ENCODE measurements at regions not wholly inside any gene's neighbourhood (a gene's known extent, or its start where the extent isn't known, plus 50 kb on each side); places are given as distances from the start of the nearest gene placed in this dataset.
"Not testable (repeated sequence)": the region's sequence is repeated elsewhere in the genome, so short reads cannot be mapped to it uniquely, and the experiment has no call there.

DNA sequence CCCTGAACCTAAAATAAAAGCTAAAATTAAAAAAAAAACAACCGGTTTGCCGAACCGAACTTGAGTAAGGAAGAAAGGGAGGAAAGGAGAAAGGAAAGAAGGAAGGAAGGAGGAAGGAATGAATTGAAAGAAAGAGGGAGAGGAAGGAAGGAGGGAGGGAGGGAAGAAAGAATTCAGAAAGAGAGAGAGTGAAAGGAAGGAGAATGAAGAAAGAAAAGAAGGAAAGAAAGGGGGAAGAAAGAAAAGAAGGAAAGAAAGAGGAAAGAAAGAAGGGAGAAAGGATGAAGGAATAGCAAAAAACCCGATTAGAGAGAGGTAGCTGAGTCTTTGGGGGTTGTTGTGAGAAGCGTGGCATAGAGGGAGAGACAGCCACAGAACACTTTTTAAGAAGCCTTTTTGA is 121.4 kb downstream of the FGF18 start:
- in situ Hi-C loops (cut with HindIII; ENCODE audit: low sequenced_read_pairs) = no loop called here
- DNase-seq (ENCODE audit: low spot score) = no peak

- in situ Hi-C loops (cut with HindIII; ENCODE audit: low sequenced_read_pairs) = no loop called here
- DNase-seq (ENCODE audit: low spot score) = no peak
Measured at GRCh38 chr5:171541341-171541776, 121.9 kb downstream of the FGF18 start.

- in situ Hi-C loops (cut with HindIII; ENCODE audit: low sequenced_read_pairs) = no loop called here
- no peak for DNase-seq (ENCODE audit: low spot score)
Measured at GRCh38 chr5:171542525-171543140, 123.2 kb downstream of the FGF18 start.

GRCh38 chr5:171543148-171543815 is 123.8 kb downstream of the FGF18 start:
- in situ Hi-C loops (cut with HindIII; ENCODE audit: low sequenced_read_pairs) = no loop called here
- no peak for DNase-seq (ENCODE audit: low spot score)

DNA sequence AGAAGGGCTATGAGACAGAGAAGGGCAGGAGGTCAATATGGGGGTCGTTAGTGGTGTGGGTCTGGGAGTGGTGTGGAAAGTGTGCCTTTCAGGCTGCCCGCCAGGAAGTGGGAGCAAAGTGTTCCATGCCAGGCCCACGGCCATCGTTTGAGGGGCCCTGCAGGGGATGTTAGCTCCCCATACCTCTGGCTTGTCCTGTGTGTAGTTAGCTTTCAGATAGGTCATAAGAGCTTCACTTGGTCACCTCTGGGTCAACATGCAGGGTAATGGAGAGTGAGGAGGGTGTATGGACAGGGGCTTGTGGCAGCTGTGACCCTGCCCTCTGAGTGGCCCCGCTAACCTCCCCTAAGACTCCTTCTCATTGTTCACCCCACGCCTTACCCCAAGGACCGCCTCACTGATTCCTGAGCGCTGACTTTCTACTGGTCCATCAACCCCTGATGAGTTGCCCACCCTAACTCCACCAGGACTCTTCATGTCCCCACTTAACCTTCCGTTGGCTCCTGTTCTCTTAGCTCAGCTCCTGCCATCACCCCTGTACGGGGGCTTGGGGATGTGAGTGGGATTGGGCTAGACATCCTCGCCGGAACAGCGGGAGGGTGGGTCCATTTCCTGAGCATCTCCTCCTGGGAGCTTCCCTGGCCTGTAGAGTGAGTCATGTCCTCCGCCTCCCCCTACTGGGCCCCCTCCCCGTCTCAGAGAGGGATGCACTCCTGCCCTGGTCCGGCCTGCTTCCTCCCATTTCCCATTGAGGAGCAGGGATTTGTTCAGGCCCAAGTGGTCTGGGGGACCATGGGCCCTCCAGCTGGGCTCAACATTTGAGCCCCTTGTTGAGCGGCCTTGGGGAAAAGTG is 125.7 kb downstream of the FGF18 start:
- DNase-seq (ENCODE audit: low spot score) = no peak
- in situ Hi-C loops (cut with HindIII; ENCODE audit: low sequenced_read_pairs) = no loop called here

DNA sequence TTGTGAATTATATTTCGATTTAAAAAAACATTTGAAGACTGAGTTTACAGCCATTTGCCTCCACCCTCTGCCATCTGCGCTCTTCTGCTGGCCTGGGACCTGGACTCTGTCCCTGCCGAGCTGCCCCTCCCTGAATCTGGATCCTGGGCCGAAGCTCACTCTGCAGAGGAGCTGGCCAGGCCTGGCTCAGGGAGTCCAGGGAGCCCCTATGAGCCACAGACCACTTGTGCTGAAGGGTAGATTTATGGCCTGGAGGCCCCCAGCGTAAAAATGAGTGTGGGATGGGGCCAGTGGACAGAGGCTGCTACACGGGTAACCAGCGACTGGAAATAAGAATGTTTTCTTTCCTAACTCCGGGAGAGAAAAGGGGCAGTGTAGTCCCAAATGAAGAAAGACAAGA is 129.8 kb downstream of the FGF18 start:
- DNase-seq (ENCODE audit: low spot score) = no peak
- in situ Hi-C loops (cut with HindIII; ENCODE audit: low sequenced_read_pairs) = no loop called here

- in situ Hi-C loops (cut with HindIII; ENCODE audit: low sequenced_read_pairs); DNase-seq (ENCODE audit: low spot score): not testable (repeated sequence)
Measured at GRCh38 chr5:171553817-171554216, 134.4 kb downstream of the FGF18 start.

GRCh38 chr5:171555160-171555559 is 135.7 kb downstream of the FGF18 start:
- in situ Hi-C loops (cut with HindIII; ENCODE audit: low sequenced_read_pairs) = no loop called here
- DNase-seq (ENCODE audit: low spot score) = no peak

- no peak for DNase-seq (ENCODE audit: low spot score)
- in situ Hi-C loops (cut with HindIII; ENCODE audit: low sequenced_read_pairs) = no loop called here
Measured at GRCh38 chr5:171562822-171563221, 143.4 kb downstream of the FGF18 start.

GRCh38 chr5:171568389-171568788 is 148.9 kb downstream of the FGF18 start:
- in situ Hi-C loops (cut with HindIII; ENCODE audit: low sequenced_read_pairs) = no loop called here

GRCh38 chr5:171569065-171569712 is 149.7 kb downstream of the FGF18 start:
- in situ Hi-C loops (cut with HindIII; ENCODE audit: low sequenced_read_pairs) = no loop called here
- no peak for DNase-seq (ENCODE audit: low spot score)

More at GRCh38 chr5:171568389-171568788, 148.9 kb downstream of the FGF18 start:
- no peak for DNase-seq (ENCODE audit: low spot score)

- in situ Hi-C loops (cut with HindIII; ENCODE audit: low sequenced_read_pairs) = no loop called here
Measured at GRCh38 chr5:171570244-171570825, 150.9 kb downstream of the FGF18 start.

DNA sequence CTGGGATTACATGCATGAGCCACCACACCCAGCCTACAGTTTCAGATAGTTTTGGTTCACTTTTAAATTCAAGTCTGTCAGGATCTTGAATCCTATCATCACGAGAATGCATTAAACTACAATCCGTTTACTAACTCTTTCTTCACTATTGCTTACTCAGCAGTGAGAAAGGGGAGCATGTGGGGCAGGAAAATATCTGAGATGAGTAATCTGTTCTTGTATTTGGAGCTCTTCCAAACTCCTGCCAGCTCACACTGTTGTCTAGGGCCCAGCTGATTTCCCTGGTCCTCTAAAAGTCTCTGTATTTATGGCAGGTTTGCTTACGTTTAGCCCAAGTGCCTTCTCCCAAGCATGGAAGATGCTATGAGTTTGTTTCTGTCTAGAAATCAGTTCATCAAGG is 152.2 kb downstream of the FGF18 start:
- in situ Hi-C loops (cut with HindIII; ENCODE audit: low sequenced_read_pairs) = no loop called here
- DNase-seq (ENCODE audit: low spot score) = no peak

More at GRCh38 chr5:171570244-171570825, 150.9 kb downstream of the FGF18 start:
- no peak for DNase-seq (ENCODE audit: low spot score)

- no peak for DNase-seq (ENCODE audit: low spot score)
- in situ Hi-C loops (cut with HindIII; ENCODE audit: low sequenced_read_pairs) = no loop called here
Measured at GRCh38 chr5:171573021-171573420, 153.6 kb downstream of the FGF18 start.

DNA sequence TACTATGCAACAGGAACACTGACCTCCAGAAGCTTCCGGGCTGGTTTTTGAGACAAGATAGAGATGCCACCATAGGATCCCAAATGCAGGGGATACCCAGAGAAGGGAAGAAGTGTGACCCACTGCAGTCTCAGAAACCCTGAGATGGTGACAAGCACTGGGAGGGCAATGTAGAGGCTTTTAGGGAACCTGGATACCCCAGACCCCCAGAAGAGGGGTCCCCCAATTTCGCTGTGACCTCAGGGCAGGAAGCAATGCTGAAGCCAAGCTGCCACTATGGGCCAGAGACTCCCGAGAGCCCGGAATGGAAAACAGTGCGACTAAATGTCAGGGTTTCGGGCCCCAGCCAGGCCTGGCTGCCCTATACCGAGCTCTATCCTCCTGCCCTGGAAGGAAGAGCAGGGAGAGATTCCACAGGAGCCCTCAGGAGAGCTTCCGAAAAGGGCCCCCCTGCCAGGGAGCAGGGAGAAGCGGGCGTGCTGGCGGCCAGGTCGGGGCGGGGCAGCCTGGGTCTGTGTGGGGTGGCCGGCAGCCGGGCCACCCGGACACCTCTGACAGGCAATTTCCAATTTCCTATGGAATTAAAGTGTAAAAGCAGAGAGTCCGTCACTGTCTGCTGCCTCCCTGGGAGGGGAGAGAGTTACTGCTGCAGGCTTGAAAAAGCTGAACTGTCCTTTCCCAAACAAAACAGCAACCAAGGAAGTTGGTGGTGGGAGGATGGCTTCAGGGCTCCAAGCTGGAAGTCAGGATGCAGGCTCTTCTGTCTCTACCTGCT is 154.2 kb downstream of the FGF18 start:
- DNase-seq (ENCODE audit: low spot score) = no peak
- in situ Hi-C loops (cut with HindIII; ENCODE audit: low sequenced_read_pairs) = no loop called here

DNA sequence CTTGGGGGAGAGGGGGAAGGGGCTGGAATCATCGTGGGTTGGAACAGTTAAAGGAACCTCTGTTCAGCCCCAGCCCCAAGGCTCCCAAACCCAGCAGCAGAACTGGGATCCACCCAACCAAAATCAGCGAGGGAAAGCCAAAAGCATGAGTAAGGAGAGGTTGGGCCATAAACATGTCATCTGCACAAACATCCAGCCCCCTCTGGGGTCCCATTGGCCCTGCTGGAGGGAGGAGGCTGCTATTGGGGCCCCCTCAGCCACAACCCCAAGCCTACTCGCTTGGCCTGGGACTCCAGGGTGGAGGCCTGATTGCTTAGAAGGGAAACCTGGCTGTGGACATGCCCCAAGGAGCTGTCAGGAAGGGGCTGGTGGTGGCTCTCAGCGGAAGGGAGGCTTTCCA is 154.9 kb downstream of the FGF18 start:
- DNase-seq (ENCODE audit: low spot score) = no peak

DNA sequence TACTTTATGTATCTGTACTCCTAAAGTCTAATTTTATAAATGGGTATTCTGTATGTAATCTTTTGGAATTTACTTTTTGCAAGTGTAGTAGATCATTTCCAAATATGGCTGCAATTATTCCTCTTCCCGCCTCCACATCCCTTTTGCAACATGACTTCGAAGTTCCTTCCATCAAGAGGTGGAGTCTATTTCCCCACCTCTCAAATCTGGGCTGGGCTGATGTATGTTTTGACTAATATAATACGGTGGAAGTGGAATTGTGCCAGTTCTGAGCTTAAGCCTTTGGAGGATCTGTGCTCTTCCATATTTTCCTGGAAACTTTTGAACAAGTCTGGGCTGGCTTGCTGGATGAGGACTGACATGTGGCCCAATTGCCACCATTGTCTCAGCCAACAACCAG is 155.9 kb downstream of the FGF18 start:
- DNase-seq (ENCODE audit: low spot score) = no peak
- in situ Hi-C loops (cut with HindIII; ENCODE audit: low sequenced_read_pairs) = no loop called here

More for the DNA sequence above, 154.9 kb downstream of the FGF18 start:
- in situ Hi-C loops (cut with HindIII; ENCODE audit: low sequenced_read_pairs) = no loop called here

DNA sequence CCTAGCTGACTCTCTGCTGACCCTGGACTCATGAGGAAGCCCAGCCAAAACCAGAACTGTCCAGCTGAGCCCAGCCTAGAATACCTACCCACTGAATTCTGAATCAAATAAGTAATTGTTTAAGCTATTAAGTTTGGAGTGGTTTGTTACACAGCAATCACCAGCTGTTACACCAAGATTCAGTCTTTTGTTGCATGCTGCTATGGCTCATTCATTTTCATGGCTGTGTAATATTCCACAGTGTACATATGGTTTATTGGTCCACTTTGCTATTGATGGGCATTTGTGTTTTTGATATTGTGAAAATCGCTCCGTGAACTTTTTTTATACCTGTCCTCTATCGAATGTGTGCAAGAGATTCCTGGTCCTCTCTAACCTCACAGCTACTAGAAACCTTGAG is 156.4 kb downstream of the FGF18 start:
- no peak for DNase-seq (ENCODE audit: low spot score)
- in situ Hi-C loops (cut with HindIII; ENCODE audit: low sequenced_read_pairs) = no loop called here
